Right atrium auricular region (tissue), 2 donors: ENCODE measurements at regions not wholly inside any gene's neighbourhood (a gene's known extent, or its start where the extent isn't known, plus 50 kb on each side); places are given as distances from the start of the nearest gene placed in this dataset.
A peak's percentile ranks its signal among the peaks of the same experiment; 100 is the strongest.
"Not testable (repeated sequence)": the region's sequence is repeated elsewhere in the genome, so short reads cannot be mapped to it uniquely, and the experiment has no call there.

ENCODE experiments used
- DNase-seq: peaks from one replicate; pipeline ENCODE4 v3.0.0-alpha.2; 2019; ENCODE audit warnings: low spot score
- H3K27ac ChIP-seq, 2 donors: fragments of 200-600 bp; sonication (generic); 1 replicate in 1 of 2; 2 replicates in 1 of 2; pipeline ENCODE4 v1.5.1; 2016 to 2019
- H3K27me3 ChIP-seq, 2 donors: fragments of 200-600 bp; sonication (generic); one replicate each; pipeline versions ENCODE4 v1.5.1 to v1.6.0; 2017 to 2019
- H3K36me3 ChIP-seq: fragments of 200-600 bp; sonication (generic); one replicate; pipeline ENCODE4 v1.5.1; 2016
- H3K4me1 ChIP-seq, 2 donors: fragments of 200-600 bp; sonication (generic); one replicate each; pipeline versions ENCODE4 v1.5.1 to v1.6.0; 2017 to 2019
- H3K4me3 ChIP-seq, 2 donors: fragments of 200-600 bp; sonication (generic); 1 replicate in 1 of 2; 2 replicates in 1 of 2; pipeline ENCODE4 v1.5.1; 2017 to 2019; ENCODE audit warnings: mild to moderate bottlenecking in 1 of 2, moderate library complexity in 1 of 2
- H3K9me3 ChIP-seq, 2 donors: fragments of 200-600 bp; sonication (generic); one replicate each; pipeline ENCODE4 v1.5.1; 2019
- CTCF ChIP-seq, 2 donors: fragments of 200-600 bp; sonication (generic); IDR thresholded peaks; one replicate each; pipeline ENCODE4 v1.5.1; 2019; ENCODE audit warnings: antibody characterized with exemption in 2 of 2

- Histone ChIP-seq H3K27me3 (no peaks in the 10 kb centered on the region), H3K9me3 (peaks cover 0 to 32% of the 10 kb centered on the region in 2 donors), H3K4me1 (peaks cover 0 to 11% of the 10 kb centered on the region in 2 donors), H3K4me3 (no peak overlapping the region), H3K27ac (no peak overlapping the region), H3K36me3 (no peaks in the 10 kb centered on the region)
- DNase-seq, result no peak
- no peak for TF ChIP-seq CTCF (IDR thresholded peaks at IDR 0.05)
Observed at GRCh38 chr11:15677181-15677580, 562.5 kb downstream of the INSC start.

DNA sequence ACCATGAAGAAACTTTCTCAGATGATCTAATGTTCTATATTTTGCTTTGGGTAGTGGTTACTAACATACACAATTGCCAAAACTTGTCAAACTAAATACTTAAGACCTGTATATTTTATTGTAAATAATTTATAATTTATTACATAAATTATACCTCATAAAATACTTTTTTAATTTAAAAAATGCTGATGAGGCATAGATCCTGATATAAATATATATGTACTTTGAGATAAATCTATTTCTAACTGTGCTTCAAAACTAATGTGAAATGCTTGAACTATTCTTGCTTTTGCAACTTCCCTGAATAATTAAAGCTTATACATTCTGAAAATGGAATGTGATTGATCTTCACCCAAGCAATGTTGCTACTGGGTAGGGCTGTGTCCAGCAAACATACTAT is 568.8 kb downstream of the INSC start:
- no peak for DNase-seq
- no peaks in the 10 kb centered on the region for H3K27me3 ChIP-seq
- H3K4me3 ChIP-seq, result no peak overlapping the region
- H3K27ac ChIP-seq, result no peak overlapping the region
- H3K9me3 ChIP-seq, result peaks cover 0 to 7% of the 10 kb centered on the region in 2 donors
- TF ChIP-seq CTCF (IDR thresholded peaks at IDR 0.05), result no peak
- H3K36me3 ChIP-seq, result no peaks in the 10 kb centered on the region
- H3K4me1 ChIP-seq, result peaks cover 0 to 9% of the 10 kb centered on the region in 2 donors

DNA sequence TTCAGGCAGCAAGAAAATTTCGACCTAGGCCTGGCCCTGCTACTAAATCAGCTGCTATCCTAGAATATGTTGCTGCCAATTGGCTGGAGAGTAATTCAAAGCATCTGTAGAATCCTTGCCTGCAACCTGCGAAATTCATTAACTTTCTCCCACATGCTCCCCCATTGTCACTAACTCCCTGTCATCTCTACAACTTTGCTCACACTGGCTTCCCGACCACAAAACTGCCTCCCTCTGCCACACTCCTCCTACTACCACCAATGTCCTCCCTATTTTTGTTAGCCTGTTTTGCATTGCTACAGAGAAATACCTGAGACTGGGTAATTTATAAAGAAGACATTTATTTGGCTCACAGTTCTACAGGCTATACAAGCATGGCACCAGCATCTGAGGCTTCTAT is 570.6 kb downstream of the INSC start:
- DNase-seq, result no peak
- H3K4me3 ChIP-seq, result no peak overlapping the region
- no peaks in the 10 kb centered on the region for H3K27me3 ChIP-seq
- H3K27ac ChIP-seq, result no peak overlapping the region
- no peak for TF ChIP-seq CTCF (IDR thresholded peaks at IDR 0.05)
- H3K9me3 ChIP-seq, result no peaks in the 10 kb centered on the region
- peaks cover 0 to 17% of the 10 kb centered on the region in 2 donors for H3K4me1 ChIP-seq
- no peaks in the 10 kb centered on the region for H3K36me3 ChIP-seq

DNA sequence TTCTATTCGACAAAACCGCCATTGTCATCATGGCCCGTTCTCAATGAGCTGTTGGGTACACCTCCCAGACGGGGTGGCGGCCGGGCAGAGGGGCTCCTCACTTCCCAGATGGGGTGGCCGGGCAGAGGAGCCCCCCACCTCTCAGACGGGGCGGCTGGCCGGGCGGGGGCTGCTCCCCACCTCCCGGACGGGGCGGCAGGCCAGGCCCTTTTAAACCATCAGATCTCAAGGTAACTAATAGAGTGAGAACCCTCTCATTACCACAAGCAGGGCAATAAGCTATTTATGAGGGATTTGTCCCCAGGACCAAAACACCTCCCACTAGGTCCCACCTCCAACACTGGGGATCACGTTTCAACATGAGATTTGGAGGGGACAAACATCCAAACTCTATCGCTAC is 571.5 kb downstream of the INSC start:
- H3K27me3 ChIP-seq, H3K9me3 ChIP-seq, H3K4me3 ChIP-seq, H3K27ac ChIP-seq, DNase-seq, H3K36me3 ChIP-seq: not testable (repeated sequence)
- H3K4me1 ChIP-seq, result peaks cover 0 to 17% of the 10 kb centered on the region in 2 donors

DNA sequence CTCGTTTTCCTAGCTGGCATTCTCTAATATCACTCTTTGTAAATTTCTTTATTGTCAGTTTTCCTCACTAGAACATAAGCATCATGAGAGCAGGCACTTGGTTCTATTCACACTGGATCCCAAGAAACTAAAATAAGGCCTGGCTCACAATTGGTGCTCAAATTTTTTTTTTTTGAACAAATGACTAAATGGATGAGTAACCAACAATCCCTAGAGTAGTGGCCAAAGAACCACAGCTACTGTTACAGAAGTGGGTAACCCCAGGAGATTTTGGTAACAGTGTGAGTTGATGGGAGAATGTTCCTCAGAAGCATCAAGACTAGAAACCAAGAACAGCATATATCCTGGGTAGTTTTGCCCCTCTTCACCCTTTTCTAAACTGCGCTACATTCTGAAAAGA is 572.6 kb downstream of the INSC start:
- H3K27me3 ChIP-seq, result no peaks in the 10 kb centered on the region
- H3K4me1 ChIP-seq, result peaks cover 0 to 17% of the 10 kb centered on the region in 2 donors
- H3K4me3 ChIP-seq, result no peak overlapping the region
- DNase-seq, result no peak
- no peaks in the 10 kb centered on the region for H3K36me3 ChIP-seq
- TF ChIP-seq CTCF (IDR thresholded peaks at IDR 0.05), result no peak
- no peaks in the 10 kb centered on the region for H3K9me3 ChIP-seq
- H3K27ac ChIP-seq, result no peak overlapping the region

GRCh38 chr11:15688351-15688792 is 573.6 kb downstream of the INSC start:
- H3K27me3 ChIP-seq, result no peaks in the 10 kb centered on the region
- DNase-seq, result peak; percentile 74
- no peak for TF ChIP-seq CTCF (IDR thresholded peaks at IDR 0.05)
- peaks cover 0 to 17% of the 10 kb centered on the region in 2 donors for H3K4me1 ChIP-seq
- H3K27ac ChIP-seq, result peak overlapping the region; percentile 7 to 35
- no peaks in the 10 kb centered on the region for H3K9me3 ChIP-seq
- H3K4me3 ChIP-seq, result no peak overlapping the region
- H3K36me3 ChIP-seq, result no peaks in the 10 kb centered on the region
